ENCODE measurements at regions not wholly inside any gene's neighbourhood (a gene's known extent, or its start where the extent isn't known, plus 50 kb on each side); places are given as distances from the start of the nearest gene placed in this dataset.

GRCh38 chr20:56896447-56896846 is 267.3 kb downstream of the TFAP2C start:
- TF ChIP-seq EZH2phosphoT487 (IDR thresholded peaks at IDR 0.05; ENCODE audit: low read depth) (no peak), CTCF (IDR thresholded peaks at IDR 0.05; ENCODE audit: low read depth, low read length) (no peak)
- H3K4me1 ChIP-seq (ENCODE audit: low read length): no peaks in the 10 kb centered on the region

GRCh38 chr20:56897318-56897957 is 268.3 kb downstream of the TFAP2C start:
- H3K4me1 ChIP-seq (ENCODE audit: low read length): no peaks in the 10 kb centered on the region
- no peak overlapping the region for H3K27ac ChIP-seq (ENCODE audit: low read length)
- H3K27me3 ChIP-seq (ENCODE audit: low read depth, low read length): peaks cover 35% of the 10 kb centered on the region
- H3K4me3 ChIP-seq (ENCODE audit: low read length): no peak overlapping the region
- no peaks in the 10 kb centered on the region for H4K20me1 ChIP-seq (ENCODE audit: insufficient read depth, low read length)
- no peak overlapping the region for H3K4me2 ChIP-seq (ENCODE audit: low read length)
- H3K36me3 ChIP-seq (replicated peaks; ENCODE audit: low read depth, low read length): no peaks in the 10 kb centered on the region
- no peaks in the 10 kb centered on the region for H3K79me2 ChIP-seq (ENCODE audit: low read length)
- H2AFZ ChIP-seq (ENCODE audit: low read depth, low read length): no peak overlapping the region
- no peaks in the 10 kb centered on the region for H3K9me3 ChIP-seq (ENCODE audit: insufficient read depth, low read length)
- no peak for TF ChIP-seq CTCF (IDR thresholded peaks at IDR 0.05; ENCODE audit: low read depth, low read length)
- H3K9ac ChIP-seq (ENCODE audit: low read length): no peak overlapping the region

More at GRCh38 chr20:56896447-56896846, 267.3 kb downstream of the TFAP2C start:
- H3K4me2 ChIP-seq (ENCODE audit: low read length): no peak overlapping the region
- H4K20me1 ChIP-seq (ENCODE audit: insufficient read depth, low read length): no peaks in the 10 kb centered on the region
- no peak overlapping the region for H3K4me3 ChIP-seq (ENCODE audit: low read length)
- no peak overlapping the region for H3K9ac ChIP-seq (ENCODE audit: low read length)
- no peak overlapping the region for H2AFZ ChIP-seq (ENCODE audit: low read depth, low read length)
- no peaks in the 10 kb centered on the region for H3K79me2 ChIP-seq (ENCODE audit: low read length)
- peaks cover 35% of the 10 kb centered on the region for H3K27me3 ChIP-seq (ENCODE audit: low read depth, low read length)
- no peak overlapping the region for H3K27ac ChIP-seq (ENCODE audit: low read length)
- no peaks in the 10 kb centered on the region for H3K9me3 ChIP-seq (ENCODE audit: insufficient read depth, low read length)
- H3K36me3 ChIP-seq (replicated peaks; ENCODE audit: low read depth, low read length): no peaks in the 10 kb centered on the region

- H3K79me2 ChIP-seq (ENCODE audit: low read length): no peaks in the 10 kb centered on the region
- no peak overlapping the region for H3K4me2 ChIP-seq (ENCODE audit: low read length)
- no peak overlapping the region for H3K4me3 ChIP-seq (ENCODE audit: low read length)
- H3K9me3 ChIP-seq (ENCODE audit: insufficient read depth, low read length): no peaks in the 10 kb centered on the region
- H3K27me3 ChIP-seq (ENCODE audit: low read depth, low read length): peaks cover 35% of the 10 kb centered on the region
- H3K9ac ChIP-seq (ENCODE audit: low read length): no peak overlapping the region
- H3K27ac ChIP-seq (ENCODE audit: low read length): no peak overlapping the region
- H3K4me1 ChIP-seq (ENCODE audit: low read length): no peaks in the 10 kb centered on the region
- TF ChIP-seq CTCF (IDR thresholded peaks at IDR 0.05; ENCODE audit: low read depth, low read length): no peak
- TF ChIP-seq EZH2phosphoT487 (IDR thresholded peaks at IDR 0.05; ENCODE audit: low read depth): no peak
- no peaks in the 10 kb centered on the region for H3K36me3 ChIP-seq (replicated peaks; ENCODE audit: low read depth, low read length)
- no peaks in the 10 kb centered on the region for H4K20me1 ChIP-seq (ENCODE audit: insufficient read depth, low read length)
- H2AFZ ChIP-seq (ENCODE audit: low read depth, low read length): no peak overlapping the region
These were observed 268.8 kb downstream of the TFAP2C start for GRCh38 chr20:56897958-56898349.

- Histone ChIP-seq H3K4me3 (ENCODE audit: low read length) (no peak overlapping the region), H2AFZ (ENCODE audit: low read depth, low read length) (no peak overlapping the region), H3K4me1 (ENCODE audit: low read length) (no peaks in the 10 kb centered on the region), H3K9me3 (ENCODE audit: insufficient read depth, low read length) (no peaks in the 10 kb centered on the region), H3K27me3 (ENCODE audit: low read depth, low read length) (peaks cover 29% of the 10 kb centered on the region), H3K9ac (ENCODE audit: low read length) (no peak overlapping the region), H3K4me2 (ENCODE audit: low read length) (no peak overlapping the region), H3K27ac (ENCODE audit: low read length) (no peak overlapping the region), H3K79me2 (ENCODE audit: low read length) (no peaks in the 10 kb centered on the region), H4K20me1 (ENCODE audit: insufficient read depth, low read length) (no peaks in the 10 kb centered on the region), H3K36me3 (replicated peaks; ENCODE audit: low read depth, low read length) (no peaks in the 10 kb centered on the region)
- TF ChIP-seq EZH2phosphoT487 (IDR thresholded peaks at IDR 0.05; ENCODE audit: low read depth) (no peak), CTCF (IDR thresholded peaks at IDR 0.05; ENCODE audit: low read depth, low read length) (no peak)
These were observed 270.4 kb downstream of the TFAP2C start for GRCh38 chr20:56899506-56899905.
